ENCODE measurements at regions not wholly inside any gene's neighbourhood (a gene's known extent, or its start where the extent isn't known, plus 50 kb on each side); places are given as distances from the start of the nearest gene placed in this dataset.

GRCh38 chr6:120876931-120877330 lies 457.3 kb downstream of the TBC1D32 start:
- no peak for DNase-seq (ENCODE audit: low read depth, low spot score)
- TF ChIP-seq CTCF (IDR thresholded peaks at IDR 0.05; ENCODE audit: insufficient read depth, low read length, missing control alignments): no peak
- no peak overlapping the region for H3K4me3 ChIP-seq (ENCODE audit: low read depth, low read length)
- ChIA-PET POLR2A (no interaction called here), CTCF (no interaction called here)

GRCh38 chr6:120876424-120876823 lies 457.9 kb downstream of the TBC1D32 start:
- no peak for DNase-seq (ENCODE audit: low read depth, low spot score)

GRCh38 chr6:120875900-120876299 lies 458.4 kb downstream of the TBC1D32 start:
- ChIA-PET POLR2A (no interaction called here), CTCF (no interaction called here)
- H3K4me3 ChIP-seq (ENCODE audit: low read depth, low read length): no peak overlapping the region
- no peak for DNase-seq (ENCODE audit: low read depth, low spot score)
- TF ChIP-seq CTCF (IDR thresholded peaks at IDR 0.05; ENCODE audit: insufficient read depth, low read length, missing control alignments): no peak

More at GRCh38 chr6:120876424-120876823, 457.9 kb downstream of the TBC1D32 start:
- CTCF ChIA-PET: no interaction called here
- TF ChIP-seq CTCF (IDR thresholded peaks at IDR 0.05; ENCODE audit: insufficient read depth, low read length, missing control alignments): no peak
- POLR2A ChIA-PET: no interaction called here
- no peak overlapping the region for H3K4me3 ChIP-seq (ENCODE audit: low read depth, low read length)

DNA sequence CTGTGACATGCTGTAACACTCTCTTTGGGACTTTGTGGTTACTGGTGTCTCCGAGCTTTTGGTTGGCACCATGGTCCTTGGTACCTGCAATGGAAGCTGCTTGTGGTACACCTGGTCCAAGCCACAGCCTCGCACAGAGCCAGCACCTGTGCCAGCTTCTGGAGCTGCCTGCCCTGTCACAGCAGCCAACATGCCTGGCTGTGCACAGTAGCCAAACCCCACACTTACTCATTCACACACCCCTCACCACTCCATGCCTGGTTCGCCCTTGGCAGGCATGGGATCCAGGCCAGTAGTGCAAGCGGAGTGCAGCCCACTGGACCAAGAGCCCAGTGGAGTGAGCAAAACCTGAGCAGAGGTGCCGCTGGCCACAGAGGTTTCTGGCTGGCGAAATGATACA lies 459.9 kb downstream of the TBC1D32 start:
- ChIA-PET POLR2A (no interaction called here), CTCF (no interaction called here)
- H3K4me3 ChIP-seq (ENCODE audit: low read depth, low read length): no peak overlapping the region
- TF ChIP-seq CTCF (IDR thresholded peaks at IDR 0.05; ENCODE audit: insufficient read depth, low read length, missing control alignments): no peak
- DNase-seq (ENCODE audit: low read depth, low spot score): no peak

DNA sequence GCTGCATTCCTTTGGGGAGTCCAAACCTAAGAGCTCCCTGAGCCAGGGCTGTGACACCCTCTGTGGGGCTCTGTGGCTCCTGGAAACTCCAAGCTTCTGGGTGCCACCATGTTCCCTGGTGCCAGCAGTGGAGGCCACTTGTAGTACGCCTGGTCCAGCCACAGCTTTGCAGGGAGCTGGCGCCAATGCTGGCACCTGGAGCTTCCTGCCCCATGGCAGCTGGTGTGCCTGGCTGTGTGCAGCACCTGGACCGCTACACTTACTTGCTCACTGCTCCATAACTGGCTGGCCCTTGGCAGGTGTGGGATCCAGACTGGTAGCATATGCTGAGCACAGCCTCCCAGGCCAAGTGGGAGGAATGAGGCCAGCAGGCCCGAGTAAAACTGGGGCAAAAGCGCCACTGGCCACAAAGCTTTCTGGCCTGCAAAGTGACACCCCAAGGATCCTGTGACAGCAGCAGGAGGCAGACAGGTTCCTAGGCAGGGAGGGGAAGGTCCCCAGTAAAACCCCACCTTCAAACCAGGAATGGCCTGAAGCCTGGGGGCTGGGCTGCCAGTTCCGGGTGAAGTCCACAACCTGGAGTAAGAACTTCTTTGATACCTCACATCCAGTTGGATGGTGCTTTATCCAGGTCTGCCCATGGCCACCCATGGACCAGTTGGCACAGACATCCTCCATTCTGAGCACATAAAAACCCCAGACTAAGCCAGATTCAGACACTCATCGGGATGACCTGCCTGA lies 461.0 kb downstream of the TBC1D32 start:
- TF ChIP-seq CTCF (IDR thresholded peaks at IDR 0.05; ENCODE audit: insufficient read depth, low read length, missing control alignments): no peak
- CTCF ChIA-PET: no interaction called here
- no peak for DNase-seq (ENCODE audit: low read depth, low spot score)
- no peak overlapping the region for H3K4me3 ChIP-seq (ENCODE audit: low read depth, low read length)
- POLR2A ChIA-PET: no interaction called here

DNA sequence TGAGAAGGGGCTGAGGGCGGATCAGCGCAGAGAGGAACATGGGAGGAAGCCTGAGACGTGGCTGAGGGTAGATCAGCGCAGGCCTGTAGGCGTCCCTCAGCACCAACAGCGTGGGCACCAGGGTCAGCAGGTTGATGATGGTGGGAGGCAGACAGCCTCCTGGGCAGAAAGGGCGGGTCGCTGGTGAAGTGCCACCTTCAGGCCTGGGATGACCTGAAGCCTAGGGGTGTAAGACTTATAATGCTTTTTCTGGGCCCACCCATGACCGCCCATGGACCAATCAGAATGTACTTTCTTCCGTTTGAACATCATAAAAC lies 462.1 kb downstream of the TBC1D32 start:
- no peak for DNase-seq (ENCODE audit: low read depth, low spot score)
- no peak for TF ChIP-seq CTCF (IDR thresholded peaks at IDR 0.05; ENCODE audit: insufficient read depth, low read length, missing control alignments)
- POLR2A ChIA-PET: no interaction called here
- no peak overlapping the region for H3K4me3 ChIP-seq (ENCODE audit: low read depth, low read length)
- CTCF ChIA-PET: no interaction called here

Data from AG04449 (cell line).